Kidney (tissue), 13 donors: ENCODE measurements at regions not wholly inside any gene's neighbourhood (a gene's known extent, or its start where the extent isn't known, plus 50 kb on each side); places are given as distances from the start of the nearest gene placed in this dataset.

ENCODE experiments used
- DNase-seq, 5 donors: peaks; one replicate each; pipeline ENCODE4 v3.0.0-alpha.2; 2013 to 2020
- FAIRE-seq: peaks from 2 replicates; lab custom pipeline; 2012; peaks lifted over from hg19 to GRCh38; lab: Jason Lieb, UNC
- H3K27ac ChIP-seq, 2 donors: one replicate each; pipeline ENCODE4 v1.7.0; 2013; ENCODE audit warnings: low read depth in 2 of 2, low read length in 2 of 2, inconsistent platforms in 1 of 2
- H3K27me3 ChIP-seq: one replicate; pipeline ENCODE4 v1.7.1; 2013; ENCODE audit warnings: low read length, inconsistent platforms; ENCODE audit not compliant: control insufficient read depth, insufficient read depth
- H3K36me3 ChIP-seq, 3 donors: one replicate each; pipeline versions ENCODE4 v1.7.0 to v1.7.1; 2013; ENCODE audit warnings: low read length in 3 of 3, control low read depth in 1 of 3, inconsistent platforms in 1 of 3; ENCODE audit not compliant: insufficient read depth in 3 of 3, control insufficient read depth in 2 of 3
- H3K4me1 ChIP-seq, 3 donors: one replicate each; pipeline versions ENCODE4 v1.7.0 to v1.7.1; 2013; ENCODE audit warnings: low read length in 3 of 3, inconsistent platforms in 1 of 3, low read depth in 1 of 3; ENCODE audit not compliant: control insufficient read depth in 2 of 3, insufficient read depth in 2 of 3
- H3K4me3 ChIP-seq, 3 donors: one replicate each; pipeline versions ENCODE4 v1.7.0 to v1.8.1; 2013; ENCODE audit warnings: low read length in 3 of 3, control low read depth in 1 of 3, inconsistent platforms in 1 of 3
- H3K9ac ChIP-seq, 3 donors: one replicate each; pipeline versions ENCODE4 v1.7.0 to v1.7.1; 2013; ENCODE audit warnings: low read length in 3 of 3, control low read depth in 1 of 3, inconsistent platforms in 1 of 3
- H3K9me3 ChIP-seq, 3 donors: one replicate each; pipeline versions ENCODE4 v1.7.0 to v1.7.1; 2013; ENCODE audit warnings: low read length in 3 of 3, control low read depth in 1 of 3, inconsistent platforms in 1 of 3; ENCODE audit not compliant: control insufficient read depth in 2 of 3, insufficient read depth in 1 of 3
- CTCF ChIP-seq: IDR thresholded peaks from 3 replicates; pipeline ENCODE4 v1.5.1; 2012; ENCODE audit warnings: mild to moderate bottlenecking, moderate library complexity, borderline replicate concordance; ENCODE audit not compliant: insufficient read depth; ENCODE audit errors: extremely low read depth
- intact Hi-C: fragments of 100-400 bp; cut with DNase I; formaldehyde crosslinking; loops from one replicate; pipeline ENCODE4 v1.11.1; 2022
- donor health status: control.
- donor health status: control.
- donor health status: control.
- donor health status: control.
- donor health status: control.
- donor health status: DM: yes; HTN: yes; CAD: no.
- donor health status: Normal renal cell carcinoma (clear cell type).

DNA sequence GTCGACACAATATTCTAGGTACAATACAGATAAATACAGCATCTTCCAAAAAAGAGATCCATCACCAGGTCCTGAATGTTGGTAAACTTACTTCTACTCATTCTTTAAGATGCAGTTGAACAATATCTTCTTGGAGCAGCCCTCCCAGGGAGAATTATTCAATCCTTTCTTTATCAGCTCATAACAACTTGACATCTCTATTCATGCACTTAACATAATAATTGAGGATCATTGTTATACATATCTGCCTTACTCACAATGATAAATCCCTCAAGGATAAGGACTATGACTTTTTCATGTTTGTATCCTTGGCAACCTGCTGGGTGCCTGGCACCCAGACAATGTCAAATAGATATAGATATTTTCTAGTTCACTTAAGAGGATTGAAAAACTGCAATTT, 219.5 kb downstream of the POU4F1 start:
- intact Hi-C loops = no loop called here
- no peak overlapping the region for H3K27ac ChIP-seq
- no peak for DNase-seq
- H3K27me3 ChIP-seq = no peaks in the 10 kb centered on the region
- TF ChIP-seq CTCF = no peak
- no peaks in the 10 kb centered on the region for H3K36me3 ChIP-seq
- no peaks in the 10 kb centered on the region for H3K9me3 ChIP-seq
- no peak for FAIRE-seq
- no peak overlapping the region for H3K9ac ChIP-seq
- no peaks in the 10 kb centered on the region for H3K4me1 ChIP-seq
- no peak overlapping the region for H3K4me3 ChIP-seq

DNA sequence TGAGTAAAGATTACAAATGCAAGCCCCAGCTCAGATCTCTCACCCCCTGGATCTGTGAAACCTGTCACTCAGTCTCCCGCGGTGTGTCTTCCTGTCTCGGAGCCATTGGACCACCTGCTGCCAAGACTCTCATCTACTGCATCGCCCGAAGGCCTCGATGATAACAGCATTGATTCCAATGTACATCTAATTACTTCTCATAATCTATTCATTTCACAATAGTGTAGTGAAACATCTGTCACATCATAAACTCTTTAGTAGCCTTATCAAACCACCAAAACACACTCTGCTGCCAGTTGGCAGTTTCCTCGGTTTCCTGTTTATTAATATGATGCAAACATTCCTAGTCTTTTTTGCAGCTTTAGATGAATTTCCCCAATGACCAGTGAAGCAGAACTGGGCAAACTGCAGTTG, 220.3 kb downstream of the POU4F1 start:
- TF ChIP-seq CTCF = no peak
- intact Hi-C loops = no loop called here
- H3K27ac ChIP-seq = no peak overlapping the region
- no peaks in the 10 kb centered on the region for H3K36me3 ChIP-seq
- FAIRE-seq (no peak), DNase-seq (no peak)
- no peak overlapping the region for H3K9ac ChIP-seq
- H3K4me1 ChIP-seq = no peaks in the 10 kb centered on the region
- no peaks in the 10 kb centered on the region for H3K27me3 ChIP-seq
- no peaks in the 10 kb centered on the region for H3K9me3 ChIP-seq
- H3K4me3 ChIP-seq = no peak overlapping the region

DNA sequence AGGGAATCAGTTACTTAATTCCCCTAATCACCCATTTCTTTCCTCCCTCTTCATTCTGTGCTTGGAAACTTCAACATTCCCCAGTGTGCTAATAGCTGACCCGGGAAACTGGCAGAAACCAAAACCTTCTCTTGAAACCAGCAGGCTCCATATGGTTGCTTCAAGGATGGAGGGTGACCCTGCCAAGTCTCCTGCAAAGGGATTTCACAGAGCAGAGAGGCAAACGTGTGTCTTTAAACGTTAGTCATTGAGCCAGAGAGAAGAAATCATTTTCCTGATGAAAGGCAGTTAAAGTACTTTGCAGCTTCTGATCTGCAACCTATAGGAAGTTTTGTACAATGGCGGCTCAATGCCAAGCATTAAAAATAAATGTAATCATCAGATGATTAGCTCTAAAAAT, 220.9 kb downstream of the POU4F1 start:
- Histone ChIP-seq H3K36me3 (no peaks in the 10 kb centered on the region), H3K27me3 (no peaks in the 10 kb centered on the region), H3K9ac (no peak overlapping the region), H3K27ac (no peak overlapping the region), H3K9me3 (no peaks in the 10 kb centered on the region), H3K4me1 (no peaks in the 10 kb centered on the region), H3K4me3 (no peak overlapping the region)
- TF ChIP-seq CTCF = no peak
- DNase-seq = no peak
- intact Hi-C loops = no loop called here
- FAIRE-seq = no peak

DNA sequence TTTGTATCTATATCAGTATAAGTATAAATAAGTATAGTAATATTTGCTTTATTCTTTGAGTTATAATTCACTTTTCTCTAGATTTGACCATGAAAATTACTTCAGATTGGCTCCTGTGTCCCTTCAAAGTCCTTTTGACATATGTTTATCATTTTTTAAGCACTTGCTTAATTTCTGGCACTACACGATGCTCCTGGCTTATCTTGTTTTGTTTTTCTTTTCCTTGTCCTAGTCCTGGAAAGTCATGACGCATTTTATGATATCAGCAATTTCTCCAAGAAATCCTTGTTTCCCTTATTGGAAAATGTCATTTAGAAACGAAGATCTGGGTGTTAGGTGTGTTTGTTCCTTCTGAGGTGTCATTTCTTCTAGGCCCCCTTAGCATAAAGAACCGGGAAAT, 226.5 kb downstream of the POU4F1 start:
- no peak overlapping the region for H3K27ac ChIP-seq
- no peaks in the 10 kb centered on the region for H3K27me3 ChIP-seq
- H3K4me1 ChIP-seq = no peaks in the 10 kb centered on the region
- H3K9me3 ChIP-seq = no peaks in the 10 kb centered on the region
- H3K9ac ChIP-seq = no peak overlapping the region
- no peak for DNase-seq
- intact Hi-C loops = no loop called here
- no peaks in the 10 kb centered on the region for H3K36me3 ChIP-seq
- no peak for FAIRE-seq
- no peak overlapping the region for H3K4me3 ChIP-seq
- no peak for TF ChIP-seq CTCF
